ENCODE measurements at regions not wholly inside any gene's neighbourhood (a gene's known extent, or its start where the extent isn't known, plus 50 kb on each side); places are given as distances from the start of the nearest gene placed in this dataset.

DNA sequence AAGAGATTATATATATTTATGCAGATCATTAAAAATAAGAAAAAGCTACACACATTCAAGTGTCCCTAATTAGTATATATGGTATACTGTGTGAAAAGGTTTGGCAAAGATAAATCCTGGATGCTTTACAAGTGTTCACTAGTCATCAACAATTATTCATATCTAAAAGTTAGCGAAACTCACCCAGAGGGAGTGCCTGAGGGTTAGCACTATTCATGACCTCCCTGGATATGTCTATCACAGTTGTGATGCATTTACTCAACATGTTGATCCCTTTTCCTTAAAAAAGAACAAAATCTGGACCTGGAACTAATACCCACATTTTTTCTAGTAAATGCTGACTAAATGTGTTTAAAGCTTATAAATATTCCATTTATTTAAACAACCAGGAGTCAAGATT, 273.0 kb upstream of the SMC2 start:
- dilution Hi-C loops (cut with MboI; ENCODE audit: extremely low pct_ligation_motif_present, low sequenced_read_pairs) = no loop called here
- ChIA-PET POLR2A (no interaction called here), CTCF (no interaction called here)
- FAIRE-seq (no peak), DNase-seq (ENCODE audit: low read depth, low spot score) (no peak)
- Histone ChIP-seq H3K4me1 (ENCODE audit: control insufficient read depth, extremely low read depth, insufficient read depth, low read length) (no peaks in the 10 kb centered on the region), H2AFZ (ENCODE audit: low read depth, low read length) (no peak overlapping the region), H3K4me2 (ENCODE audit: insufficient read depth, low read length) (no peak overlapping the region), H3K9me3 (replicated peaks; ENCODE audit: control insufficient read depth, insufficient read depth, low read length) (peaks cover 1% of the 10 kb centered on the region), H3K79me2 (ENCODE audit: control insufficient read depth, insufficient read depth, low read length) (no peaks in the 10 kb centered on the region), H3K27me3 (ENCODE audit: control insufficient read depth in 2 of 2, insufficient read depth in 2 of 2, low read length in 2 of 2) (no peaks in the 10 kb centered on the region), H3K9me1 (replicated peaks; ENCODE audit: control insufficient read depth, extremely low read depth, insufficient read depth, low read length) (no peaks in the 10 kb centered on the region), H3K36me3 (ENCODE audit: control insufficient read depth in 2 of 2, extremely low read depth in 1 of 2, insufficient read depth in 2 of 2, low read length in 2 of 2) (no peaks in the 10 kb centered on the region), H3K27ac (ENCODE audit: insufficient read depth, low read depth, low read length) (no peak overlapping the region), H3K4me3 (replicated peaks in 1 of 3; ENCODE audit: insufficient read depth in 1 of 3, low read depth in 1 of 3, low read length in 3 of 3) (no peak overlapping the region), H4K20me1 (replicated peaks; ENCODE audit: control insufficient read depth, extremely low read depth, insufficient read depth, low read length) (no peaks in the 10 kb centered on the region), H3K9ac (replicated peaks; ENCODE audit: extremely low read depth, insufficient read depth, low read length) (no peak overlapping the region)
- no TSS peak for BruUV-seq (replicated peaks)
- TF ChIP-seq, protein P1, sequence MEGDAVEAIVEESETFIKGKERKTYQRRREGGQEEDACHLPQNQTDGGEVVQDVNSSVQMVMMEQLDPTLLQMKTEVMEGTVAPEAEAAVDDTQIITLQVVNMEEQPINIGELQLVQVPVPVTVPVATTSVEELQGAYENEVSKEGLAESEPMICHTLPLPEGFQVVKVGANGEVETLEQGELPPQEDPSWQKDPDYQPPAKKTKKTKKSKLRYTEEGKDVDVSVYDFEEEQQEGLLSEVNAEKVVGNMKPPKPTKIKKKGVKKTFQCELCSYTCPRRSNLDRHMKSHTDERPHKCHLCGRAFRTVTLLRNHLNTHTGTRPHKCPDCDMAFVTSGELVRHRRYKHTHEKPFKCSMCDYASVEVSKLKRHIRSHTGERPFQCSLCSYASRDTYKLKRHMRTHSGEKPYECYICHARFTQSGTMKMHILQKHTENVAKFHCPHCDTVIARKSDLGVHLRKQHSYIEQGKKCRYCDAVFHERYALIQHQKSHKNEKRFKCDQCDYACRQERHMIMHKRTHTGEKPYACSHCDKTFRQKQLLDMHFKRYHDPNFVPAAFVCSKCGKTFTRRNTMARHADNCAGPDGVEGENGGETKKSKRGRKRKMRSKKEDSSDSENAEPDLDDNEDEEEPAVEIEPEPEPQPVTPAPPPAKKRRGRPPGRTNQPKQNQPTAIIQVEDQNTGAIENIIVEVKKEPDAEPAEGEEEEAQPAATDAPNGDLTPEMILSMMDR (IDR thresholded peaks at IDR 0.05; ENCODE audit: extremely low read depth in 1 of 2, insufficient read depth in 1 of 2, low read depth in 1 of 2, low read length in 2 of 2) = no peak
- TF ChIP-seq FOS (IDR thresholded peaks at IDR 0.05; ENCODE audit: borderline replicate concordance, insufficient read depth, low read length) (no peak), JUN (IDR thresholded peaks at IDR 0.05; ENCODE audit: borderline replicate concordance, insufficient read depth, insufficient read length, low read depth) (no peak), EZH2 (IDR thresholded peaks at IDR 0.05; ENCODE audit: borderline replicate concordance, low read depth, low read length, severe bottlenecking) (no peak), POLR2A (IDR thresholded peaks at IDR 0.05; ENCODE audit: low read depth, low read length) (no peak), GATA2 (IDR thresholded peaks at IDR 0.05; ENCODE audit: insufficient read depth, insufficient read length, low read depth, low read length) (no peak), POLR2AphosphoS5 (IDR thresholded peaks at IDR 0.05; ENCODE audit: insufficient read depth, low read depth, low read length) (no peak), MYC (IDR thresholded peaks at IDR 0.05; ENCODE audit: low read depth, low read length) (no peak)
- TF ChIP-seq, protein P2, sequence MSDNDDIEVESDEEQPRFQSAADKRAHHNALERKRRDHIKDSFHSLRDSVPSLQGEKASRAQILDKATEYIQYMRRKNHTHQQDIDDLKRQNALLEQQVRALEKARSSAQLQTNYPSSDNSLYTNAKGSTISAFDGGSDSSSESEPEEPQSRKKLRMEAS (IDR thresholded peaks at IDR 0.05; ENCODE audit: insufficient read depth, insufficient read length) = no peak
- intact Hi-C loops (cut with micrococcal nuclease) = no loop called here
